ENCODE measurements at regions not wholly inside any gene's neighbourhood (a gene's known extent, or its start where the extent isn't known, plus 50 kb on each side); places are given as distances from the start of the nearest gene placed in this dataset.

- TF ChIP-seq CTCF (IDR thresholded peaks at IDR 0.05; ENCODE audit: low read depth, low read length) (no peak), POLR2A (IDR thresholded peaks at IDR 0.05; ENCODE audit: extremely low read depth, insufficient read length) (no peak), MYC (IDR thresholded peaks at IDR 0.05; ENCODE audit: low read depth, low read length) (no peak)
These were observed 104.4 kb upstream of the ESR1 start for GRCh38 chr6:151702851-151703658.

Measured in NB4 (cell line).